Nephron progenitor cell (in vitro differentiated cells): ENCODE measurements at regions not wholly inside any gene's neighbourhood (a gene's known extent, or its start where the extent isn't known, plus 50 kb on each side); places are given as distances from the start of the nearest gene placed in this dataset.

ENCODE experiments used
- DNase-seq: peaks from one replicate; pipeline ENCODE4 v3.0.0; 2021
- H3K27ac Mint-ChIP-seq: 2 replicates; pipeline ENCODE4 v1.8.0; 2021; ENCODE audit warnings: mild to moderate bottlenecking, moderate library complexity, mixed read lengths
- H3K27me3 Mint-ChIP-seq: 2 replicates; pipeline ENCODE4 v1.8.0; 2021; ENCODE audit warnings: mild to moderate bottlenecking, low read depth, mixed read lengths; ENCODE audit not compliant: poor library complexity
- H3K36me3 Mint-ChIP-seq: 2 replicates; pipeline ENCODE4 v1.8.0; 2021; ENCODE audit warnings: low read depth, mixed read lengths
- H3K4me1 Mint-ChIP-seq: 2 replicates; pipeline ENCODE4 v1.8.0; 2021; ENCODE audit warnings: mixed read lengths
- H3K4me3 Mint-ChIP-seq: 2 replicates; pipeline ENCODE4 v1.8.0; 2021; ENCODE audit warnings: mild to moderate bottlenecking, moderate library complexity, mixed read lengths
- H3K9me3 Mint-ChIP-seq: 2 replicates; pipeline ENCODE4 v1.8.0; 2021; ENCODE audit warnings: mild to moderate bottlenecking, moderate library complexity, mixed read lengths
- CTCF ChIP-seq: fragments of 200-600 bp; sonication (generic); IDR thresholded peaks from 2 replicates; pipeline ENCODE4 v1.5.0; 2021; ENCODE audit warnings: antibody characterized with exemption

GRCh38 chr2:58416696-58417095 is 175.6 kb upstream of the FANCL start:
- H3K9me3 Mint-ChIP-seq: no peaks in the 10 kb centered on the region
- H3K4me1 Mint-ChIP-seq: no peaks in the 10 kb centered on the region
- DNase-seq: no peak
- no peak overlapping the region for H3K4me3 Mint-ChIP-seq
- TF ChIP-seq CTCF: no peak
- peaks cover 4% of the 10 kb centered on the region for H3K27me3 Mint-ChIP-seq
- no peaks in the 10 kb centered on the region for H3K36me3 Mint-ChIP-seq
- H3K27ac Mint-ChIP-seq: no peak overlapping the region

- no peaks in the 10 kb centered on the region for H3K36me3 Mint-ChIP-seq
- no peak overlapping the region for H3K4me3 Mint-ChIP-seq
- TF ChIP-seq CTCF: no peak
- peaks cover 4% of the 10 kb centered on the region for H3K27me3 Mint-ChIP-seq
- DNase-seq: no peak
- no peaks in the 10 kb centered on the region for H3K9me3 Mint-ChIP-seq
- H3K4me1 Mint-ChIP-seq: no peaks in the 10 kb centered on the region
- no peak overlapping the region for H3K27ac Mint-ChIP-seq
Measured at GRCh38 chr2:58414506-58414905, 173.4 kb upstream of the FANCL start.

GRCh38 chr2:58410549-58410948 is 169.4 kb upstream of the FANCL start:
- H3K4me3 Mint-ChIP-seq: no peak overlapping the region
- no peaks in the 10 kb centered on the region for H3K27me3 Mint-ChIP-seq
- no peaks in the 10 kb centered on the region for H3K4me1 Mint-ChIP-seq
- DNase-seq: no peak
- H3K9me3 Mint-ChIP-seq: no peaks in the 10 kb centered on the region
- H3K36me3 Mint-ChIP-seq: no peaks in the 10 kb centered on the region
- no peak for TF ChIP-seq CTCF
- no peak overlapping the region for H3K27ac Mint-ChIP-seq

- H3K4me1 Mint-ChIP-seq: no peaks in the 10 kb centered on the region
- no peak for TF ChIP-seq CTCF
- peaks cover 3% of the 10 kb centered on the region for H3K27me3 Mint-ChIP-seq
- no peak overlapping the region for H3K4me3 Mint-ChIP-seq
- no peaks in the 10 kb centered on the region for H3K36me3 Mint-ChIP-seq
- no peaks in the 10 kb centered on the region for H3K9me3 Mint-ChIP-seq
- DNase-seq: no peak
- H3K27ac Mint-ChIP-seq: no peak overlapping the region
Measured at GRCh38 chr2:58407487-58407886, 166.4 kb upstream of the FANCL start.

- H3K36me3 Mint-ChIP-seq: no peaks in the 10 kb centered on the region
- H3K4me3 Mint-ChIP-seq: no peak overlapping the region
- no peaks in the 10 kb centered on the region for H3K9me3 Mint-ChIP-seq
- H3K27ac Mint-ChIP-seq: no peak overlapping the region
- TF ChIP-seq CTCF: no peak
- H3K27me3 Mint-ChIP-seq: peaks cover 3% of the 10 kb centered on the region
- H3K4me1 Mint-ChIP-seq: no peaks in the 10 kb centered on the region
- DNase-seq: no peak
Measured at GRCh38 chr2:58405341-58405740, 164.2 kb upstream of the FANCL start.

- DNase-seq: no peak
- no peaks in the 10 kb centered on the region for H3K9me3 Mint-ChIP-seq
- H3K36me3 Mint-ChIP-seq: no peaks in the 10 kb centered on the region
- H3K4me3 Mint-ChIP-seq: no peak overlapping the region
- H3K4me1 Mint-ChIP-seq: no peaks in the 10 kb centered on the region
- peaks cover 3% of the 10 kb centered on the region for H3K27me3 Mint-ChIP-seq
- no peak overlapping the region for H3K27ac Mint-ChIP-seq
- TF ChIP-seq CTCF: no peak
Measured at GRCh38 chr2:58401936-58402335, 160.8 kb upstream of the FANCL start.
